Muscle layer of duodenum (tissue), 2 donors: ENCODE measurements at regions not wholly inside any gene's neighbourhood (a gene's known extent, or its start where the extent isn't known, plus 50 kb on each side); places are given as distances from the start of the nearest gene placed in this dataset.
"Not testable (repeated sequence)": the region's sequence is repeated elsewhere in the genome, so short reads cannot be mapped to it uniquely, and the experiment has no call there.

Experiments used
- H3K27ac ChIP-seq: one replicate; pipeline ENCODE4 v1.7.0; 2013; ENCODE audit warnings: mild to moderate bottlenecking, low read length
- H3K27me3 ChIP-seq: one replicate; pipeline ENCODE4 v1.7.0; 2013; ENCODE audit warnings: low read depth, mild to moderate bottlenecking, control low read depth, low read length
- H3K36me3 ChIP-seq, 2 donors: one replicate each; pipeline ENCODE4 v1.7.0; 2013; ENCODE audit warnings: low read length in 2 of 2, control low read depth in 1 of 2, mild to moderate bottlenecking in 1 of 2; ENCODE audit not compliant: insufficient read depth in 2 of 2, control insufficient read depth in 1 of 2
- H3K4me1 ChIP-seq, 2 donors: one replicate each; pipeline ENCODE4 v1.7.0; 2013; ENCODE audit warnings: low read length in 2 of 2, mild to moderate bottlenecking in 2 of 2, control low read depth in 1 of 2, moderate library complexity in 1 of 2; ENCODE audit not compliant: insufficient read depth in 2 of 2, control insufficient read depth in 1 of 2
- H3K4me3 ChIP-seq, 2 donors: one replicate each; pipeline ENCODE4 v1.7.0; 2013; ENCODE audit warnings: low read length in 2 of 2, low read depth in 1 of 2, mild to moderate bottlenecking in 1 of 2
- H3K9me3 ChIP-seq, 2 donors: one replicate each; pipeline ENCODE4 v1.7.0; 2013; ENCODE audit warnings: low read length in 2 of 2, control low read depth in 1 of 2, mild to moderate bottlenecking in 1 of 2; ENCODE audit not compliant: control insufficient read depth in 1 of 2
- donor health status: healthy.

DNA sequence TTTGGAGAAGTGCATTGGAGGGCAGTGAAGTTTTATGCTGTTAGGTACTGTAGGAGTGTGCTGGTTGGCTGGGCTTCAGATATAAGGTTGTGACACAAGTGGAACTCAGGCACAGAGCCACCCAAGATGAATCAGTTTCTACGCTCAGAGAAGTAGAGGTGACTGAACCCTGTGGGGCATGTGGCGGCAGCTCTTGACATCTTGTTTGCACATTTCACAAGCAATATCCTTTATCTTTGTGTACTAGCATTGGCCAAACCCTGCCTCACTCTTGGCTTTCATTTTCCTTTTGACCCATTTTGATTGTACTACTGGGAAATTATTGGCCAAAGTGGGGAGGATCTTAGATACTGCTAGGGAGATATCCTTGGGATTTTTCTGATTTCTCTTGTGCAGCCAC is 110.0 kb downstream of the PSAT1 start:
- Histone ChIP-seq H3K4me1 (no peaks in the 10 kb centered on the region), H3K36me3 (no peaks in the 10 kb centered on the region), H3K9me3 (no peaks in the 10 kb centered on the region), H3K27ac (no peak overlapping the region), H3K27me3 (no peaks in the 10 kb centered on the region), H3K4me3 (no peak overlapping the region)

DNA sequence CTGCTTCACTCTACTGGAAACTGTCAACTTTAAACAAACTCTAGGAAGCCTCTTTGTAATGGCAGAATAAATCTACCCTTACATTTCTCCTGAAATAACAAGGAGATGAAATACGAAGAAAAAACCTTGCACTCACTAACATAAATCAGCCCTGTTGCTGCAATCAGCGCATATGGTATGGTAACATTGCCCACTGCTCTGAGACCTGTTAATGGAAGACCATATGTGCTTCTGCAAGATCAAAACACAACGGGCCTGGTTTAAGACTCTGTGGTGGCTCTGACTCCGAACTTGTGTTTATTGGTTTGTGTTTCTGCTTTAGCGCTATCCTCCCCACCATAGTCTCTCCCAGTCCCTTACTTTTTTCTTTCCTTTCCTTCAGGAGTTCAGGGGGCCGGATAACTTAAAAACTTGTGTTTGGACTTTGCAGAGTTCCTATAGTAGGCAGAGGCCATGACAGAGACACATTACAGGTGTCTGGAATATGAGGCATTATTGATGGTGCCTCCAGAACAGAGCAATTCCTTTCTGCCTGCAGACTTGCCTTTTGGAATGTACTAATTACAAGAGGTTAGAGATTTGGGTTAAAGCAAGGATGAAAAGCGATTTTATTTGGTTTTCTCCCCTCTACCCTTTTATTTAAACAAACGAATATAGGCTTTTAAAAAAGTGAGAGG is 110.8 kb downstream of the PSAT1 start:
- Histone ChIP-seq H3K36me3 (no peaks in the 10 kb centered on the region), H3K4me3 (no peak overlapping the region), H3K4me1 (no peaks in the 10 kb centered on the region), H3K9me3 (no peaks in the 10 kb centered on the region), H3K27me3 (no peaks in the 10 kb centered on the region), H3K27ac (no peak overlapping the region)

DNA sequence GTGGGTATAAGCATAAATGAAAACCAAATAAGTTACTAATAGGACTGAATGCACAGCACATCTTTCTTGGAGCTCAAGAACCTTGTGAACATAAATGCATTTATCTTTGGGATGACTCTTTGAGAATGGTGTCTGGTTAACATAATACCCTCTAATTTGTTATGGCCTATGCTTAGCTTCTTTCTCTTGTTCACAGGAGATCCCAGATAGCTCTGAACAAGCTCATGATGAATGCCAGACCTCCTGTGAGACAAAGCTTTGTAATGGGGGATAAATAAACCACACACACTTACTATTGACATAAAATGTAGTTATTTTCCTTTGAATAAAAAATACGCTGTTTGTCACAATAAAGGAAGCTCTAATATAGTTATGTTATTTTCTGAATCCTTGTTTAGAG is 111.5 kb downstream of the PSAT1 start:
- Histone ChIP-seq H3K27ac (no peak overlapping the region), H3K27me3 (no peaks in the 10 kb centered on the region), H3K36me3 (no peaks in the 10 kb centered on the region), H3K4me1 (no peaks in the 10 kb centered on the region), H3K9me3 (no peaks in the 10 kb centered on the region), H3K4me3 (no peak overlapping the region)

GRCh38 chr9:78409928-78410510 is 113.1 kb downstream of the PSAT1 start:
- not testable (repeated sequence) for H3K4me1 ChIP-seq, H3K27me3 ChIP-seq, H3K4me3 ChIP-seq, H3K27ac ChIP-seq, H3K9me3 ChIP-seq, H3K36me3 ChIP-seq

- H3K27me3 ChIP-seq: no peaks in the 10 kb centered on the region
- H3K9me3 ChIP-seq: no peaks in the 10 kb centered on the region
- no peaks in the 10 kb centered on the region for H3K36me3 ChIP-seq
- H3K4me1 ChIP-seq: no peaks in the 10 kb centered on the region
- H3K27ac ChIP-seq: no peak overlapping the region
- no peak overlapping the region for H3K4me3 ChIP-seq
These were observed 125.4 kb downstream of the PSAT1 start for GRCh38 chr9:78422309-78422708.

- Histone ChIP-seq H3K4me1 (no peaks in the 10 kb centered on the region), H3K36me3 (no peaks in the 10 kb centered on the region), H3K27me3 (no peaks in the 10 kb centered on the region), H3K4me3 (no peak overlapping the region), H3K27ac (no peak overlapping the region), H3K9me3 (peaks cover 0 to 4% of the 10 kb centered on the region in 2 donors)
These were observed 127.4 kb downstream of the PSAT1 start for GRCh38 chr9:78424299-78424698.

DNA sequence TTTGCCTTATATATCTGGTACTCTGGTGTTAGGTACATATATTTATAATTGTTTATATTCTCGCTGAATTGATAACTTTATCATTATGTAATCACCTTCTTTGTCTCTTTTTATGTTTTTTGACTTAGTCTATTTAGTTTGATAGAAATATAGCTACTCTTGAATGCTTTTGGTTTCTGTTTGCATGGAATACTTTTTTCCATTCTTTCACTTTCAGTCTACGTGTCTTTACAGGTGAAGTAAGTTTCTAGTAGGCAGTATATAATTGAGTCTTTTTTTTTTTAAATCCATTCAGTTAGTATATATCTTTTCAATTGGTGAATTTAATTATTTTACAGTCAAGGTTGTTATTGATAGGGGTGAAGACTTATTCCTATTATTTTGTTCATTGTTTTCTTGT is 131.7 kb downstream of the PSAT1 start:
- Histone ChIP-seq H3K27ac (no peak overlapping the region), H3K27me3 (no peaks in the 10 kb centered on the region), H3K36me3 (no peaks in the 10 kb centered on the region), H3K4me1 (no peaks in the 10 kb centered on the region), H3K9me3 (peaks cover 0 to 5% of the 10 kb centered on the region in 2 donors), H3K4me3 (no peak overlapping the region)

- Histone ChIP-seq H3K27ac (no peak overlapping the region), H3K9me3 (peaks cover 0 to 5% of the 10 kb centered on the region in 2 donors), H3K36me3 (no peaks in the 10 kb centered on the region), H3K4me1 (no peaks in the 10 kb centered on the region), H3K4me3 (no peak overlapping the region), H3K27me3 (no peaks in the 10 kb centered on the region)
These were observed 133.5 kb downstream of the PSAT1 start for GRCh38 chr9:78430387-78430786.

- H3K36me3 ChIP-seq, H3K9me3 ChIP-seq, H3K4me3 ChIP-seq, H3K27me3 ChIP-seq, H3K4me1 ChIP-seq, H3K27ac ChIP-seq: not testable (repeated sequence)
These were observed 134.1 kb downstream of the PSAT1 start for GRCh38 chr9:78431039-78431438.

DNA sequence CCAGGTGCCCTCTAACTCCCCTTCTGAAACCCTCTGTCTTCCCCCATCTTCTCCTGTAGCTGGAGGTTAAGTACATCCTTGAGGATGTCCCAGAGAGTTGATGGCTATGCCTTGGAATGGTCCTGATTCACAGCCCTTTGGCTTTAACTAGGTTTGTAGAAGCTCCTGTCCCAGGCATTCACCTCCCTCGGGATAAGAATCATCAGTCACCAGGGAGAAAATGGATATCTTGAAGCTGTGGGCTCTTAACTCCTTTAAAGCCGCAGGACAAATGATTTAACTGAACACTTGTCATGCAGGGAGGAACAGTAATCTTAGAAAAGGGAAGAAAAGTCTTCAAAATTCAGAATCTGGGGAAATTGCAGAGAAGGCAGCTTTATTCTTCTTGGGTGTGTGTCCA is 139.9 kb downstream of the PSAT1 start:
- Histone ChIP-seq H3K4me1 (peaks cover 0 to 3% of the 10 kb centered on the region in 2 donors), H3K9me3 (no peaks in the 10 kb centered on the region), H3K36me3 (no peaks in the 10 kb centered on the region), H3K27ac (no peak overlapping the region), H3K27me3 (peaks cover 3% of the 10 kb centered on the region), H3K4me3 (no peak overlapping the region)

GRCh38 chr9:78437296-78437695 is 140.4 kb downstream of the PSAT1 start:
- H3K4me3 ChIP-seq: no peak overlapping the region
- peaks cover 3% of the 10 kb centered on the region for H3K27me3 ChIP-seq
- peaks cover 0 to 3% of the 10 kb centered on the region in 2 donors for H3K4me1 ChIP-seq
- H3K36me3 ChIP-seq: no peaks in the 10 kb centered on the region
- no peaks in the 10 kb centered on the region for H3K9me3 ChIP-seq
- H3K27ac ChIP-seq: no peak overlapping the region

DNA sequence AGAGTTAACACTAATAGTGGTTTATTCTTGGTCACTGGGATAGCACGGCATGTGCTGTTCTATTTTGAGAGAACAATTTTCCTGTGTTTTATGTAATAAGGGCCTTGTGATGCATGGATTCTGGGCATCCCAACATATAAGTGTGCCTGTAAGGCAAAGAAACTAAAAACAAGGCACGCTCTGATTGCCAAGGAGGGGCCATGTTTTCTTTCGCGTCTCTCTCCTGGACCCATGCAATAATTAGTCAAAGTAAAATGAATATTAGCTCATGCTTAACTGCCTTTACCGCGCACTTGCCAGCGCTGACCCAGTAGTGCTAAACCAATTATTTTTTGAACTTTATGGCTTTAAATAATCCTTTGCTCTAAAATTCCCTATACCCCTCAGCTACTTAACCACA is 140.9 kb downstream of the PSAT1 start:
- Histone ChIP-seq H3K4me3 (no peak overlapping the region), H3K9me3 (no peaks in the 10 kb centered on the region), H3K27me3 (peaks cover 3% of the 10 kb centered on the region), H3K4me1 (peaks cover 0 to 3% of the 10 kb centered on the region in 2 donors), H3K36me3 (no peaks in the 10 kb centered on the region), H3K27ac (no peak overlapping the region)
